ENCODE measurements at regions not wholly inside any gene's neighbourhood (a gene's known extent, or its start where the extent isn't known, plus 50 kb on each side); places are given as distances from the start of the nearest gene placed in this dataset.

GRCh38 chr4:31391976-31392375 is 671.8 kb downstream of the PCDH7 start:
- FAIRE-seq, result no peak
- H3K4me3 ChIP-seq (ENCODE audit: extremely low read depth in 1 of 4, insufficient read depth in 2 of 4, low read depth in 3 of 4, low read length in 4 of 4), result no peak overlapping the region
- H3K27ac ChIP-seq (ENCODE audit: low read depth, low read length), result no peak overlapping the region
- no peak overlapping the region for H2BK5ac ChIP-seq (ENCODE audit: low read depth, low read length)
- POLR2A ChIA-PET (ENCODE audit: partially characterized antibody), result no interaction called here
- no peak overlapping the region for H3K4me2 ChIP-seq (ENCODE audit: insufficient read depth in 1 of 2, low read depth in 2 of 2, low read length in 2 of 2)
- no peak overlapping the region for H2BK120ac ChIP-seq (replicated peaks; ENCODE audit: low read depth, low read length)
- no peak overlapping the region for H3K18ac ChIP-seq (ENCODE audit: extremely low read depth, low read length)
- H2AFZ ChIP-seq (ENCODE audit: low read length), result no peak overlapping the region
- no peak overlapping the region for H3K56ac ChIP-seq (replicated peaks; ENCODE audit: insufficient read length, low read depth, low read length)
- H2BK15ac ChIP-seq (ENCODE audit: low read length), result no peak overlapping the region
- no peaks in the 10 kb centered on the region for H3K36me3 ChIP-seq (ENCODE audit: control insufficient read depth in 2 of 4, insufficient read depth in 4 of 4, low read length in 3 of 4)
- no peaks in the 10 kb centered on the region for H3K27me3 ChIP-seq (replicated peaks in 1 of 4; ENCODE audit: control insufficient read depth in 3 of 4, extremely low read depth in 1 of 4, insufficient read depth in 3 of 4, low read length in 3 of 4)
- no peaks in the 10 kb centered on the region for H3K79me2 ChIP-seq (ENCODE audit: control insufficient read depth in 1 of 2, insufficient read depth in 2 of 2, low read length in 2 of 2)
- H4K91ac ChIP-seq (replicated peaks; ENCODE audit: insufficient read length, low read length), result no peak overlapping the region
- CTCF ChIA-PET (ENCODE audit: partially characterized antibody), result no interaction called here
- no peak overlapping the region for H2AK5ac ChIP-seq (ENCODE audit: low read depth, low read length)
- H3K23ac ChIP-seq (ENCODE audit: insufficient read length), result no peak overlapping the region
- H4K20me1 ChIP-seq (replicated peaks in 1 of 2; ENCODE audit: control insufficient read depth in 1 of 2, insufficient read depth in 2 of 2, low read length in 2 of 2), result no peaks in the 10 kb centered on the region
- no peaks in the 10 kb centered on the region for H3K9me3 ChIP-seq (ENCODE audit: insufficient read depth in 2 of 2, low read depth in 1 of 2, low read length in 1 of 2)
- H4K8ac ChIP-seq (ENCODE audit: extremely low read depth, insufficient read depth, low read length), result no peak overlapping the region
- H3K79me1 ChIP-seq (ENCODE audit: low read depth, low read length), result no peaks in the 10 kb centered on the region
- no peak overlapping the region for H2BK12ac ChIP-seq (ENCODE audit: low read depth, low read length)
- no peak for DNase-seq (ENCODE audit: low read depth in 1 of 2, low spot score in 2 of 2)
- no peaks in the 10 kb centered on the region for H3K4me1 ChIP-seq (replicated peaks in 1 of 4; ENCODE audit: control insufficient read depth in 3 of 4, insufficient read depth in 4 of 4, low read length in 3 of 4)
- no peak overlapping the region for H3K14ac ChIP-seq (ENCODE audit: insufficient read length)
- no peak overlapping the region for H2BK20ac ChIP-seq (ENCODE audit: low read length)
- H3K4ac ChIP-seq (replicated peaks; ENCODE audit: insufficient read length, low read depth, low read length), result no peak overlapping the region
- no peak overlapping the region for H4K5ac ChIP-seq (ENCODE audit: insufficient read length, low read depth, low read length)
- H3K23me2 ChIP-seq (ENCODE audit: low read depth, low read length), result no peaks in the 10 kb centered on the region
- no peak overlapping the region for H3K9ac ChIP-seq (replicated peaks in 1 of 4; ENCODE audit: extremely low read depth in 1 of 4, low read depth in 3 of 4, low read length in 3 of 4)
- TF ChIP-seq TEAD4 (IDR thresholded peaks at IDR 0.05; ENCODE audit: low read depth, low read length), result no peak
- no peak for TF ChIP-seq SAP30 (IDR thresholded peaks at IDR 0.05; ENCODE audit: insufficient read depth, insufficient replicate concordance, low read length)
- no peak for TF ChIP-seq E2F6 (IDR thresholded peaks at IDR 0.05)
- TF ChIP-seq TAF7 (optimal IDR thresholded peaks at IDR 0.05; ENCODE audit: borderline replicate concordance, low read depth, low read length), result no peak
- no peak for TF ChIP-seq BACH1 (IDR thresholded peaks at IDR 0.05; ENCODE audit: low read length)
- TF ChIP-seq SUZ12 (IDR thresholded peaks at IDR 0.05; ENCODE audit: low read length), result no peak
- no peak for TF ChIP-seq SIN3A (conservative IDR thresholded peaks at IDR 0.05 in 1 of 2, IDR thresholded peaks at IDR 0.05 in 1 of 2; ENCODE audit: low read depth in 1 of 2, low read length in 2 of 2)
- TF ChIP-seq CREB1 (IDR thresholded peaks at IDR 0.05), result no peak
- no peak for TF ChIP-seq RXRA (IDR thresholded peaks at IDR 0.05; ENCODE audit: insufficient read depth, low read depth, low read length)
- TF ChIP-seq TCF12 (IDR thresholded peaks at IDR 0.05; ENCODE audit: low read depth, low read length), result no peak
- no peak for TF ChIP-seq USF2 (IDR thresholded peaks at IDR 0.05; ENCODE audit: low read length)
- TF ChIP-seq ATF3 (IDR thresholded peaks at IDR 0.05; ENCODE audit: insufficient read depth, low read depth, low read length), result no peak
- no peak for TF ChIP-seq SIRT6 (IDR thresholded peaks at IDR 0.05; ENCODE audit: low read length)
- no peak for TF ChIP-seq BRCA1 (IDR thresholded peaks at IDR 0.05; ENCODE audit: low read depth, low read length)
